ENCODE measurements at regions not wholly inside any gene's neighbourhood (a gene's known extent, or its start where the extent isn't known, plus 50 kb on each side); places are given as distances from the start of the nearest gene placed in this dataset.

GRCh38 chr5:43771611-43772031 lies 168.6 kb downstream of the NNT start:
- CTCF ChIA-PET = interaction anchor here (1.4 kb wide), 1 partner anchor 44 kb away, joined by 3 read pairs; no protein-coding TSS in a partner anchor

GRCh38 chr5:43769571-43770355 lies 166.8 kb downstream of the NNT start:
- peak; percentile 59 for DNase-seq (ENCODE audit: low read depth, low spot score)
- POLR2A ChIA-PET = no interaction called here
- CTCF ChIA-PET = interaction anchor here (1.4 kb wide), 1 partner anchor 42 kb away, joined by 3 read pairs; no protein-coding TSS in a partner anchor
- TF ChIP-seq CTCF (IDR thresholded peaks at IDR 0.05; ENCODE audit: insufficient read depth, low read length, missing control alignments) = no peak
- H3K4me3 ChIP-seq (ENCODE audit: low read depth, low read length) = no peak overlapping the region

More at GRCh38 chr5:43771611-43772031, 168.6 kb downstream of the NNT start:
- no peak for TF ChIP-seq CTCF (IDR thresholded peaks at IDR 0.05; ENCODE audit: insufficient read depth, low read length, missing control alignments)
- no peak for DNase-seq (ENCODE audit: low read depth, low spot score)
- POLR2A ChIA-PET = no interaction called here
- no peak overlapping the region for H3K4me3 ChIP-seq (ENCODE audit: low read depth, low read length)
